GM21526 (cell line): ENCODE measurements at regions not wholly inside any gene's neighbourhood (a gene's known extent, or its start where the extent isn't known, plus 50 kb on each side); places are given as distances from the start of the nearest gene placed in this dataset.

ENCODE experiments used
- ATAC-seq: cut with Tn5 transposase; IDR thresholded peaks from one replicate; pipeline ENCODE4 v1.9.1; 2021; ENCODE audit warnings: moderate library complexity; ENCODE audit not compliant: unreplicated experiment, low FRiP score

GRCh38 chr10:88122145-88122544 is 258.7 kb downstream of the PTEN start:
- ATAC-seq, result no peak

GRCh38 chr10:88122576-88122975 is 259.2 kb downstream of the PTEN start:
- ATAC-seq, result no peak

DNA sequence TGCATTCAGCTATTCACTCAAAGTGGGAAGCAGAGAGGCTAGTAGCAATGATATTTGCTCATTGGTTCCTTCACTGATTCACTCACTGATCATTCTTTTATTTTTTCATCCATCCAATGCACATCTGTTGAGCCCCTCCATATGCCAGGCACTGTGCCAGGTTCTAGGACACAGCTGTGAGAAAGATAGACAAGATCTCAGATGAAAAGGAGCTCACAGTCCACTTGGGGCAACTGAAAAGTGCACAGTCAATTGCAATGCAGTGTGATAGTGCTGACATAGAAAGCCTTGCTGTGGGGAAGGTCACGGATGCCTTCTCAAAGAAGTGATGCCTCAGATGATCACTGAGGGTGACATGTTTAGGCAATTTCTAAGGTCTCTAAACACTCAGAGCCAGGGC is 262.3 kb downstream of the PTEN start:
- no peak for ATAC-seq

- no peak for ATAC-seq
Observed at GRCh38 chr10:88126699-88127098, 263.3 kb downstream of the PTEN start.

- ATAC-seq, result no peak
Observed at GRCh38 chr10:88127269-88127668, 263.8 kb downstream of the PTEN start.

GRCh38 chr10:88127766-88128165 is 264.3 kb downstream of the PTEN start:
- ATAC-seq, result no peak

- no peak for ATAC-seq
Observed at GRCh38 chr10:88129013-88129412, 265.6 kb downstream of the PTEN start.

GRCh38 chr10:88130912-88131311 is 267.5 kb downstream of the PTEN start:
- no peak for ATAC-seq

DNA sequence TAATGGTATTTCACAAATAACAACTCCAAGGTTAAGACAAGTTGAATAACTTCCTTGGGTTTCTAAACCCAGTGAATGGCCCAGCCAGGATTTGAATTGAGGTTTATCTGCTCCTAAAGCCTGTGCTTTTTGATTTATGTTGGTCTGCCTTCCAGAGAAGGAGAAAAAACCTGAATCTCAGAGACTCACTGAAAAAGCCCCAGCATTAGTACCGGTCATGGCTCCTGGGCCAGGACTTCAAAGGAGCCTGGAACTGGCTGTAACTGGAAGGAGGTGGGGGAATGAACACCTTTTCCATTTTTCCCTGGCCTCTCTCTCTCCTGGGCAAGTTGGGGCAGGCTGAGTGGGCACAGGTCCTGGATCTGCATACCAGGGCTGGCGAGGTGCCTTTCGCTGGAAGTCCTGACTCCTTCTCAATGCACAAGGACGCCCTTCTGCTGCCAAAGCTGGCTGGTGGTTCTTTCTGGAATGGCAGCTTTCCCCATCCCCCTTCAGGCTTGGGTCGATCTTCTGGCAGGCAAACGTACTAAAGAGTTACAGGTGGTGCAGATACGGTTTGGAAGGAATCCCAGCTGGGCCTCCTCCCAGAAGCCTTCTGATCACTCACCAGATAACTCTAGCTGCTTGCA is 268.2 kb downstream of the PTEN start:
- ATAC-seq, result no peak

DNA sequence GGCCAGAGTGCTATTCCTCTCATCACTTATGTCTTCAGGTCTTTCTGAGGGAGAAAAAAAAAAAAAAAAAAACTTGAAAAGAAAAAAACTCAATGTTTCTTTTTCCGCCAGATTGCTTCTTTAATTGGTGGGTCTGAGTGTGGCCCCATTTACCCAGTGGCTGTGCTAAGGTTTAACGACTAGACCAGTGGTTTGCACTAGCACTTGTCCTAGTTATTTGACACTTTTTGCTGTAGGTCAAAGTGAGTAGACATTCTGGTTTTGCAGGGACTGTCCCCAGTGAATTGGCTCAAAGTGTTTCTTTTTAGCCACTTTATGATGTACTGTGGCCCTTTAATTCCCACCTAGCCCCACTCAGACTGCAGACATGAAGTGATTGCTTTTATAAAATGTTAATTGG is 273.3 kb downstream of the PTEN start:
- no peak for ATAC-seq

DNA sequence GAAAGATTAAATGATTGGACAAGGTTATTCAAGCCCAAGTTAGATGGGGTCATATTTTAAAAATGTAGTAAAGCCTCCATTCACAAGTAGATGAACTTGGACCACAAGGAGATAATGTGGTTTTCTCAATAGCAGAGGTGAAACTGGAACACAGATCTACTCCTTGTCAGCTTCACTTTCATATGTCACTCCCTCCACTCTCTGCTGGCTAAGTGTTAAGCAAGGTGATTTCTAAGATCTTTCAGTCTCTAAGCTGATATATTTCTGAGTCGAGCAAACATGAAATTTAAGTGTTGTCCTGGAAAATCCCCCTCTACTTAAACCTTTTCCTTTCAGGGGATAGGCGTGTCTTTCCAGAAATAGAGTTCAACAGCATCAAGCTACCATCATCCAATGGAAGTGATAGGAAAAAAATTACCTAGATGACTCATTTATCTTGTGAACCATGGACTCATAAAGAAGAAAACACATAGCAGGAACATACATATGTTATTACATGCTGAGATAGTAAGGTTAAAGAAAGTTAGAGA is 275.0 kb downstream of the PTEN start:
- peak; percentile 93 for ATAC-seq

- ATAC-seq, result no peak
Observed at GRCh38 chr10:88147000-88147798, 283.8 kb downstream of the PTEN start.

DNA sequence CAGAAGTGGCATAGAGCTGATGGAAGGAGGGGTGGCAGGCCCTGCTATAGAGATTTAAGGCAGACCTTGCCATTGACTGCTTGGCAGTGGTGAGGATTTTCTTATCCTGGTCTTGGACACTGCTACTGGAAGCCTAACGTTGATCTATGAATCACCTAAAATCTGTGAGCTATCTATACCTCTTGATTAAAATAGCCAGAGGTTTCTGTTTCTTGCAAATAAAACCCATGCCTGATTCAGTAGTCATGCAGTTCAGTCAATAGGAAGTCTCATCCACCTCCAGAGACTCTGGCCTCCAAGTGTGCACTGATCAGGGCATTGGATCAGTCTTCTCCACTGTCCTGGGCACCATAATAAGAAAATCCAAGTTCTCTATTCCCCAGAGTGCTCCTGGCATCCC is 286.5 kb downstream of the PTEN start:
- ATAC-seq, result no peak

GRCh38 chr10:88150339-88150738 is 286.9 kb downstream of the PTEN start:
- ATAC-seq, result no peak

DNA sequence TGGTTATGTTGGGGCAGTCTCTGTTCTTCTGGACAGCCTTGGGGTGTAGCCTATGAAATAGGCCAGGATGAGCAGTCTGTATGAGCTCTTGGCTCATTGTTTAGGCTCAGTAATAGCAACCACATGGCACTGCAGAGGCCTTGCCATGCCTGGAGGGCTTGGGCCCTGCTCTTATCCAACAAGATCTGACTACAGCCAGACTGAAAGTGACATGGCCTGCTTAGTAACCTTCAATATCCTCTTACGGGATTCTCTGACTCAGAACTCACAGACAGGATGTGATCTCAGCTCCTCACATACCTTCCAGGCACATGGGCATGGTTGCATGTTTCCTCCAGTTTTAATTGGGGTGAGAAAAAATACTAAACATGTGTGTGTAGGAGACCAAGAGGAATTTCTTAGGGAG is 289.3 kb downstream of the PTEN start:
- ATAC-seq, result peak; percentile 81

DNA sequence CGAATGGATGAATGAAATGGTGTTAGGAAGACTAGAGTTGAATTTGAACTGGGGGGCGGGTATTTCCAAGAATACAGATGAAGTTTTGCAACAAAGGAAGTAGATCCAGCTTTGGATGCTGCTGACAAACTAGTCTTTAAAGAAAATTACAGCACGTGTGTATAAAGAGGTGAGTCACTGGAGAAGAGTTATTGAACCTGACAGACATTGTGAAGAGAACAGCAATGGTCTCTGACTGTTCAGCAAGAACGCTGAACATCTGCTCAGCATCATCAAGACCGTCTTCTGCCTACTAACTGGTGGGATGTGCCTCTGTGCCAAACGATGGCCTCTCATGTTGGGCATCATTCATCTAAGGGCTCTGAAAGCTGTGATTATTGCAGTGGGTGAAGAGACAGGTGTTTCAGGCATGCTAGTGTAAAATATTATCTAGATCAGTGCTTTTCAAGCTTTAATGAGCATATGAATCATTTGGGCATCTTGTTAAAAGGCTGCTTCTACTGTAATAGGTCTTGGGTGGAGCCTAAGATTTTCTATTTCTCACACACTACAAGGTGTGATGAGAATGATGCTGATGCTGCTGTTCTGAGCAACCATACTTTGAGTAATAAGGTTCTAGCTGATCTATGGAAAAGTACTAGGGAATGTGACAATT is 291.3 kb downstream of the PTEN start:
- ATAC-seq, result no peak

DNA sequence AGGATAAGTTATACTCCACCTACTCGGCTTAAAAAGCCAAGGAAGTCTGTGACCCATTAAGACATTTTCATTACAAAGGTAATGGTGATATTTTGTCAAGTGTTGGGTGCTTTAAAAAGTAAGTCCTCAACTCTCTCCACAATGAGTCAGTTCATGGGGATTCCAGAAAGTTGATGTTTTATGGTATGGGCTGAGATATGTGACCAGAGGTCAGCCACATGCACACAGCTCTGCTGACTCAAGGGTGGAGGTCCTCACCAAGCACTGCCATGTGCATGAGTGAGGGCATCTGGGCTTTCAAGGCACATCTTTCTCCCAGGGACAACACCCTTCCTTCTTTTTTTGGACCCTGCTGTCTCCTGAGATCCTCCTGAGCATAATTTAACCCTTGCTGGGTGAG is 292.9 kb downstream of the PTEN start:
- ATAC-seq, result no peak

DNA sequence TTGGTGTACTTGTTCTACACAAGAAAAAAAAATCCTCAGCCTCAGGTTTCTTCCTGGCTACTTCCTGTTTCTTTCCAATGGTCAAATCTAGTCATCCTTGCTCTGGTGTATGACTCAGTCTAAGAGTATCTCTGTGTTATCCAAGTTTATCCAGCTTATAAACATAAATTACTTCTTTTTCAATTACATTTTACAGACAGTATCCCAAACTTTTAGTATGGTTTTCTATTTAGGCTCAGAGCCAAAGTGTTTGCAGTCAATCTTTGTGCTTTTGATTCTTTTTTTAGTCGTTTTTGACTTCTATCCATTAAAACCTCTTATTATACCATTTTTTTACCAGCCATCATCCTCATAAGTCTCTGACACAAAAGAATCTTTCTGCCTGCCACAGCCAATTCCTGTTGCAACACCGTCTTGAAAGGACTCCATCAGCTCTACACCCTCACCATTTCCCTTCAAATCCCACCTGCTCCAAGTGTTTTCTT is 294.6 kb downstream of the PTEN start:
- no peak for ATAC-seq

- ATAC-seq, result no peak
Observed at GRCh38 chr10:88158526-88159122, 295.2 kb downstream of the PTEN start.

DNA sequence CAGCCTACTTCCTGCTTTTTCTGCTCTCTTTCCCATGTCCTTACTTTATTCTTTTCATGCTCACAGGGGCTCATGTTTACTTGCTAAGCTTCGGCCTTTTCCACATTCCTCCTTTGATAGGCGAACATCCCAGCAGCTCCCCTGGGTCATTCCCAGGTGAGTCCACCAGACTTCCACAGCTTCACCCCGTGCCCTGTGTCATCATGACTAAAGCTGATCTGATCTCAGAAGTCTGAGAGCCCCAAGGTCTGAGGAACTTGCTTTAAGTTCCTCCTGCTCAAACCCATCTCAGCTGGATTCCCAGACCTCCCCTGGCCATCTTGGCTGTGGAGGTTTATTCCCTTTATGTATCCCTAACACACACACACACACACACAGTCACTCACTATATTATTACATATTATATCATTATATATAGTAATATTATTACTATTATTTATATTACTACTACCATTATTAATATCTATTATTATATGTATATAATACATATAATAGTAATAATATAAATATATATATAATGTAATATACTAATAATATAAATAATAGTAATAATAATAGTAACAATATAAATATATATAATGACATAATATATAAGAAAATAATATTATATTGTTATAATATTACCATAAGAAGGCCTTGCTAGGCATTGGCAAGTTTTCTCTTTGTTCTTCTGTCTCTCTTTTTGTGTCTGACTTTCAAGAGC is 295.9 kb downstream of the PTEN start:
- ATAC-seq, result no peak
